NCI-H187 treated with DMSO at 0.1 percent for 48 hours (cell line): ENCODE measurements at regions not wholly inside any gene's neighbourhood (a gene's known extent, or its start where the extent isn't known, plus 50 kb on each side); places are given as distances from the start of the nearest gene placed in this dataset.
"Not testable (repeated sequence)": the region's sequence is repeated elsewhere in the genome, so short reads cannot be mapped to it uniquely, and the experiment has no call there.

ENCODE experiments used
- DNase-seq: peaks from one replicate; lab custom pipeline; 2025; lab: John Stamatoyannopoulos, UW

- DNase-seq = no peak
These were observed 408.3 kb upstream of the MAF start for GRCh38 chr16:80008857-80009256.

GRCh38 chr16:80007231-80007630, 406.7 kb upstream of the MAF start:
- DNase-seq = no peak

- DNase-seq = no peak
These were observed 406.0 kb upstream of the MAF start for GRCh38 chr16:80006241-80007215.

GRCh38 chr16:80004113-80004512, 403.6 kb upstream of the MAF start:
- no peak for DNase-seq

- no peak for DNase-seq
These were observed 401.7 kb upstream of the MAF start for GRCh38 chr16:80002261-80002660.

- no peak for DNase-seq
These were observed 397.6 kb upstream of the MAF start for GRCh38 chr16:79998143-79998542.

- no peak for DNase-seq
These were observed 396.7 kb upstream of the MAF start for GRCh38 chr16:79997257-79997656.

GRCh38 chr16:79996321-79996720, 395.8 kb upstream of the MAF start:
- DNase-seq = no peak

- DNase-seq = no peak
These were observed 394.8 kb upstream of the MAF start for GRCh38 chr16:79995315-79995714.

- DNase-seq = no peak
These were observed 393.9 kb upstream of the MAF start for GRCh38 chr16:79994418-79994817.

GRCh38 chr16:79993629-79994209, 393.2 kb upstream of the MAF start:
- no peak for DNase-seq

- no peak for DNase-seq
These were observed 391.4 kb upstream of the MAF start for GRCh38 chr16:79991969-79992368.

- no peak for DNase-seq
These were observed 388.2 kb upstream of the MAF start for GRCh38 chr16:79988721-79989220.

GRCh38 chr16:79988089-79988488, 387.6 kb upstream of the MAF start:
- DNase-seq = no peak

- no peak for DNase-seq
These were observed 385.8 kb upstream of the MAF start for GRCh38 chr16:79986352-79986751.

GRCh38 chr16:79985606-79986005, 385.1 kb upstream of the MAF start:
- DNase-seq = no peak

GRCh38 chr16:79984149-79984548, 383.6 kb upstream of the MAF start:
- DNase-seq = not testable (repeated sequence)

GRCh38 chr16:79982862-79983261, 382.3 kb upstream of the MAF start:
- no peak for DNase-seq

- no peak for DNase-seq
These were observed 381.8 kb upstream of the MAF start for GRCh38 chr16:79982361-79982760.

GRCh38 chr16:79981814-79982213, 381.3 kb upstream of the MAF start:
- no peak for DNase-seq

GRCh38 chr16:79980650-79981521, 380.3 kb upstream of the MAF start:
- DNase-seq = no peak
